ENCODE measurements at regions not wholly inside any gene's neighbourhood (a gene's known extent, or its start where the extent isn't known, plus 50 kb on each side); places are given as distances from the start of the nearest gene placed in this dataset.

GRCh38 chr1:72434070-72434469 lies 151.7 kb upstream of the NEGR1 start:
- TF ChIP-seq POLR2A (IDR thresholded peaks at IDR 0.05; ENCODE audit: low read depth, low read length) (no peak), POLR2AphosphoS5 (IDR thresholded peaks at IDR 0.05; ENCODE audit: low read depth, low read length) (no peak), POU2F2 (IDR thresholded peaks at IDR 0.05; ENCODE audit: low read depth, low read length) (no peak), TAF1 (IDR thresholded peaks at IDR 0.05; ENCODE audit: low read depth, low read length) (no peak)
